ENCODE measurements at regions not wholly inside any gene's neighbourhood (a gene's known extent, or its start where the extent isn't known, plus 50 kb on each side); places are given as distances from the start of the nearest gene placed in this dataset.

- H3K4me1 ChIP-seq, result peaks cover 0 to 16% (median 0%) of the 10 kb centered on the region in 3 donors
- peak overlapping the region in 3 of 4 donors; percentile 62 to 77 (median 65) for H3K27ac ChIP-seq
- no peak for ATAC-seq
- H3K4me3 ChIP-seq, result peak overlapping the region; percentile 3 to 44
- no peaks in the 10 kb centered on the region for H3K9me3 ChIP-seq
- TF ChIP-seq POLR2AphosphoS5 (IDR thresholded peaks at IDR 0.05), result no peak
- no peak for TF ChIP-seq CTCF (IDR thresholded peaks at IDR 0.05)
- TF ChIP-seq EP300 (IDR thresholded peaks at IDR 0.05), result no peak
- TF ChIP-seq POLR2A (IDR thresholded peaks at IDR 0.05), result no peak
- H3K36me3 ChIP-seq, result no peaks in the 10 kb centered on the region
- 11 to 25% methylated on average over 13 to 25 of the region's 25 CpGs for WGBS, 2 donors (ENCODE audit: low coverage in 1 of 2)
- H3K27me3 ChIP-seq, result no peaks in the 10 kb centered on the region
Measured at GRCh38 chr3:66153481-66154443, 67.0 kb upstream of the SLC25A26 start.

- ATAC-seq, result no peak
- no peaks in the 10 kb centered on the region for H3K9me3 ChIP-seq
Measured at GRCh38 chr3:66152336-66152735, 68.5 kb upstream of the SLC25A26 start.

GRCh38 chr3:66150977-66151376, 69.8 kb upstream of the SLC25A26 start:
- no peak for TF ChIP-seq POLR2A (IDR thresholded peaks at IDR 0.05)
- no peak for TF ChIP-seq CTCF (IDR thresholded peaks at IDR 0.05)
- no peak for TF ChIP-seq EP300 (IDR thresholded peaks at IDR 0.05)
- TF ChIP-seq POLR2AphosphoS5 (IDR thresholded peaks at IDR 0.05), result no peak
- no peak overlapping the region for H3K4me3 ChIP-seq
- peaks cover 0 to 16% (median 0%) of the 10 kb centered on the region in 3 donors for H3K4me1 ChIP-seq
- no peak for ATAC-seq
- no peaks in the 10 kb centered on the region for H3K27me3 ChIP-seq
- H3K36me3 ChIP-seq, result no peaks in the 10 kb centered on the region
- WGBS, 2 donors (ENCODE audit: low coverage in 1 of 2), result 92 to 100% methylated on average over 1 to 2 of the region's 5 CpGs
- no peak overlapping the region for H3K27ac ChIP-seq
- no peaks in the 10 kb centered on the region for H3K9me3 ChIP-seq

More at GRCh38 chr3:66152336-66152735, 68.5 kb upstream of the SLC25A26 start:
- H3K36me3 ChIP-seq, result no peaks in the 10 kb centered on the region
- H3K27ac ChIP-seq, result no peak overlapping the region
- TF ChIP-seq POLR2A (IDR thresholded peaks at IDR 0.05), result no peak
- TF ChIP-seq EP300 (IDR thresholded peaks at IDR 0.05), result no peak
- WGBS, 2 donors (ENCODE audit: low coverage in 1 of 2), result 92 to 100% methylated on average over 1 to 2 of the region's 2 CpGs
- H3K27me3 ChIP-seq, result no peaks in the 10 kb centered on the region
- no peak overlapping the region for H3K4me3 ChIP-seq
- peaks cover 0 to 16% (median 0%) of the 10 kb centered on the region in 3 donors for H3K4me1 ChIP-seq

- Histone ChIP-seq H3K4me1 (peaks cover 0 to 10% (median 0%) of the 10 kb centered on the region in 3 donors), H3K27ac (no peak overlapping the region), H3K36me3 (no peaks in the 10 kb centered on the region), H3K9me3 (no peaks in the 10 kb centered on the region), H3K27me3 (no peaks in the 10 kb centered on the region), H3K4me3 (no peak overlapping the region)
- no peak for ATAC-seq
- 54 to 100% methylated on average over 1 of the region's 1 CpG for WGBS, 2 donors (ENCODE audit: low coverage in 1 of 2)
- TF ChIP-seq POLR2AphosphoS5 (IDR thresholded peaks at IDR 0.05) (no peak), POLR2A (IDR thresholded peaks at IDR 0.05) (no peak)
Measured at GRCh38 chr3:66149269-66149668, 71.5 kb upstream of the SLC25A26 start.

GRCh38 chr3:66145408-66145733, 75.4 kb upstream of the SLC25A26 start:
- Histone ChIP-seq H3K27me3 (no peaks in the 10 kb centered on the region), H3K36me3 (no peaks in the 10 kb centered on the region), H3K27ac (no peak overlapping the region), H3K9me3 (no peaks in the 10 kb centered on the region), H3K4me1 (no peaks in the 10 kb centered on the region), H3K4me3 (no peak overlapping the region)
- TF ChIP-seq CTCF (IDR thresholded peaks at IDR 0.05), result no peak
- TF ChIP-seq POLR2A (IDR thresholded peaks at IDR 0.05), result no peak
- TF ChIP-seq POLR2AphosphoS5 (IDR thresholded peaks at IDR 0.05), result no peak
- no peak for TF ChIP-seq EP300 (IDR thresholded peaks at IDR 0.05)
- ATAC-seq, result no peak
